ENCODE measurements at regions not wholly inside any gene's neighbourhood (a gene's known extent, or its start where the extent isn't known, plus 50 kb on each side); places are given as distances from the start of the nearest gene placed in this dataset.

- DNase-seq, result no peak
Observed at GRCh38 chr3:68458581-68458980, 473.8 kb downstream of the TAFA4 start.

- DNase-seq, result no peak
Observed at GRCh38 chr3:68448510-68449383, 483.6 kb downstream of the TAFA4 start.

- no peak for DNase-seq
Observed at GRCh38 chr3:68447885-68448284, 484.5 kb downstream of the TAFA4 start.

- DNase-seq, result no peak
Observed at GRCh38 chr3:68441054-68441453, 491.3 kb downstream of the TAFA4 start.

GRCh38 chr3:68436619-68437401 is 495.5 kb downstream of the TAFA4 start:
- no peak for DNase-seq

GRCh38 chr3:68428495-68428894 is 503.9 kb downstream of the TAFA4 start:
- no peak for DNase-seq

GRCh38 chr3:68424796-68425460 is 507.4 kb downstream of the TAFA4 start:
- DNase-seq, result no peak

- no peak for DNase-seq
Observed at GRCh38 chr3:68408626-68409025, 523.7 kb downstream of the TAFA4 start.

- DNase-seq, result no peak
Observed at GRCh38 chr3:68403741-68404140, 528.6 kb downstream of the TAFA4 start.

- DNase-seq, result no peak
Observed at GRCh38 chr3:68402235-68402918, 530.0 kb downstream of the TAFA4 start.

GRCh38 chr3:68378631-68379030 is 553.7 kb downstream of the TAFA4 start:
- DNase-seq, result no peak

- DNase-seq, result no peak
Observed at GRCh38 chr3:68373727-68374126, 558.6 kb downstream of the TAFA4 start.

GRCh38 chr3:68363796-68364195 is 568.6 kb downstream of the TAFA4 start:
- no peak for DNase-seq

- no peak for DNase-seq
Observed at GRCh38 chr3:68360492-68360891, 571.9 kb downstream of the TAFA4 start.

GRCh38 chr3:68345781-68346180 is 586.6 kb downstream of the TAFA4 start:
- no peak for DNase-seq

- DNase-seq, result no peak
Observed at GRCh38 chr3:68342426-68342825, 589.9 kb downstream of the TAFA4 start.

GRCh38 chr3:68336042-68336441 is 596.3 kb downstream of the TAFA4 start:
- no peak for DNase-seq

GRCh38 chr3:68334367-68334986 is 597.9 kb downstream of the TAFA4 start:
- DNase-seq, result no peak

- no peak for DNase-seq
Observed at GRCh38 chr3:68328049-68328448, 604.3 kb downstream of the TAFA4 start.

- no peak for DNase-seq
Observed at GRCh38 chr3:68315964-68316363, 616.4 kb downstream of the TAFA4 start.

GRCh38 chr3:68315546-68315945 is 616.8 kb downstream of the TAFA4 start:
- DNase-seq, result no peak

- no peak for DNase-seq
Observed at GRCh38 chr3:68306571-68306970, 625.8 kb downstream of the TAFA4 start.

GRCh38 chr3:68295457-68295856 is 636.9 kb downstream of the TAFA4 start:
- no peak for DNase-seq
